WTC11 (cell line): ENCODE measurements at regions not wholly inside any gene's neighbourhood (a gene's known extent, or its start where the extent isn't known, plus 50 kb on each side); places are given as distances from the start of the nearest gene placed in this dataset.

Experiments used
- ATAC-seq: fragments of 200-7000 bp; cut with Tn5 transposase; 2 replicates; pipeline ENCODE4 v1.10.0; 2021; ENCODE audit warnings: mild to moderate bottlenecking, moderate library complexity
- CTCF ChIA-PET: fragments of 300-600 bp; sonication (Branson Sonifier 250); formaldehyde crosslinking; loops from one replicate; lab custom pipeline; 2021; ENCODE audit warnings: antibody characterized with exemption; lab: Charles Lee
- POLR2A ChIA-PET: fragments of 350-600 bp; sonication (Branson Sonifier 250); formaldehyde crosslinking; loops from one replicate; lab custom pipeline; 2021; ENCODE audit warnings: antibody characterized with exemption; lab: Charles Lee
- DNase-seq: peaks from one replicate; pipeline ENCODE4 v3.0.0; 2021; ENCODE audit warnings: low spot score
- H3K27ac Mint-ChIP-seq: 2 replicates; pipeline ENCODE4 v1.8.0; 2021; ENCODE audit warnings: mixed read lengths
- H3K27me3 Mint-ChIP-seq: 2 replicates; pipeline ENCODE4 v1.8.0; 2021; ENCODE audit warnings: low read depth, mild to moderate bottlenecking, moderate library complexity, mixed read lengths
- H3K36me3 Mint-ChIP-seq: 2 replicates; pipeline ENCODE4 v1.8.0; 2021; ENCODE audit warnings: mixed read lengths
- H3K4me1 Mint-ChIP-seq: 2 replicates; pipeline ENCODE4 v1.8.0; 2022; ENCODE audit warnings: mixed read lengths
- H3K4me3 Mint-ChIP-seq: 2 replicates; pipeline ENCODE4 v1.8.0; 2021; ENCODE audit warnings: mild to moderate bottlenecking, moderate library complexity, mixed read lengths
- H3K9me3 Mint-ChIP-seq: 2 replicates; pipeline ENCODE4 v1.8.0; 2021; ENCODE audit warnings: mixed read lengths
- ATF1 ChIP-seq: sonication (generic); formaldehyde crosslinking; IDR thresholded peaks from 2 replicates; pipeline ENCODE4 v1.8.1; 2023; ENCODE audit warnings: mild to moderate bottlenecking, moderate library complexity, missing genetic modification reagents
- CREB1 ChIP-seq: sonication (generic); formaldehyde crosslinking; IDR thresholded peaks from 2 replicates; pipeline ENCODE4 v1.8.0; 2023; ENCODE audit warnings: mild to moderate bottlenecking, missing genetic modification reagents
- E2F5 ChIP-seq: sonication (generic); formaldehyde crosslinking; IDR thresholded peaks from 2 replicates; pipeline ENCODE4 v1.8.1; 2022; ENCODE audit warnings: mild to moderate bottlenecking, moderate library complexity, missing genetic modification reagents
- ESRRA ChIP-seq: sonication (generic); formaldehyde crosslinking; IDR thresholded peaks from 2 replicates; pipeline ENCODE4 v1.8.1; 2022; ENCODE audit warnings: mild to moderate bottlenecking, missing genetic modification reagents, borderline replicate concordance
- FOXK1 ChIP-seq: sonication (generic); formaldehyde crosslinking; IDR thresholded peaks from 2 replicates; pipeline ENCODE4 v1.8.0; 2022; ENCODE audit warnings: mild to moderate bottlenecking, moderate library complexity, missing genetic modification reagents
- FOXP1 ChIP-seq: sonication (generic); formaldehyde crosslinking; IDR thresholded peaks from 2 replicates; pipeline ENCODE4 v1.8.0; 2022; ENCODE audit warnings: missing genetic modification reagents, mild to moderate bottlenecking, moderate library complexity, borderline replicate concordance
- NFATC4 ChIP-seq: fragments of 250-450 bp; sonication (Bioruptor Pico); IDR thresholded peaks from 2 replicates; pipeline ENCODE4 v1.9.0; 2021; ENCODE audit warnings: mild to moderate bottlenecking
- RELA ChIP-seq: sonication (generic); formaldehyde crosslinking; IDR thresholded peaks from 2 replicates; pipeline ENCODE4 v1.8.1; 2022; ENCODE audit warnings: missing genetic modification reagents, mild to moderate bottlenecking, borderline replicate concordance
- SMAD4 ChIP-seq: sonication (generic); formaldehyde crosslinking; IDR thresholded peaks from 2 replicates; pipeline ENCODE4 v1.8.0; 2022; ENCODE audit warnings: mild to moderate bottlenecking, missing genetic modification reagents
- ZMAT4 ChIP-seq: fragments of 250-450 bp; sonication (Bioruptor Pico); IDR thresholded peaks from 2 replicates; pipeline ENCODE4 v1.9.0; 2021; ENCODE audit warnings: mild to moderate bottlenecking
- ZNF138 ChIP-seq: sonication (generic); formaldehyde crosslinking; conservative IDR thresholded peaks from 2 replicates; pipeline ENCODE4 v1.8.1; 2022; ENCODE audit warnings: mild to moderate bottlenecking, moderate library complexity, missing genetic modification reagents
- ZNF219 ChIP-seq: sonication (generic); formaldehyde crosslinking; IDR thresholded peaks from 2 replicates; pipeline ENCODE4 v1.8.0; 2023; ENCODE audit warnings: missing genetic modification reagents, mild to moderate bottlenecking, borderline replicate concordance
- ZSCAN18 ChIP-seq: fragments of 250-450 bp; sonication (Bioruptor Pico); IDR thresholded peaks from 2 replicates; pipeline ENCODE4 v2.1.2; 2022; ENCODE audit warnings: mild to moderate bottlenecking, moderate library complexity
- TF ChIP-seq, protein P1 (sequence below): sonication (generic); formaldehyde crosslinking; conservative IDR thresholded peaks from 2 replicates; pipeline ENCODE4 v1.8.1; 2023; ENCODE audit warnings: mild to moderate bottlenecking, low read depth, missing genetic modification reagents, moderate library complexity
- TF ChIP-seq, protein P2 (sequence below): sonication (generic); formaldehyde crosslinking; IDR thresholded peaks from 2 replicates; pipeline ENCODE4 v1.8.1; 2023; ENCODE audit warnings: mild to moderate bottlenecking, missing genetic modification reagents, moderate library complexity
- TF ChIP-seq, protein P3 (sequence below): fragments of 250-450 bp; sonication (Bioruptor Pico); IDR thresholded peaks from 2 replicates; pipeline ENCODE4 v1.9.0; 2021; ENCODE audit warnings: moderate library complexity, mild to moderate bottlenecking, inconsistent platforms, borderline replicate concordance

GRCh38 chr9:72459308-72459707, 62.1 kb upstream of the TMC1 start:
- no peaks in the 10 kb centered on the region for H3K9me3 Mint-ChIP-seq
- no peaks in the 10 kb centered on the region for H3K36me3 Mint-ChIP-seq
- ChIA-PET POLR2A (no interaction called here), CTCF (no interaction called here)
- no peak for DNase-seq
- no peak overlapping the region for H3K27ac Mint-ChIP-seq
- TF ChIP-seq E2F5 (CRISPR knock-in tag) (no peak), NFATC4 (CRISPR knock-in tag) (no peak), SMAD4 (CRISPR knock-in tag) (no peak), FOXK1 (CRISPR knock-in tag) (no peak), CREB1 (CRISPR knock-in tag) (no peak), ATF1 (CRISPR knock-in tag) (no peak), ESRRA (no peak), ZMAT4 (CRISPR knock-in tag) (no peak), ZNF219 (CRISPR knock-in tag) (no peak), ZSCAN18 (CRISPR knock-in tag) (no peak), RELA (CRISPR knock-in tag) (no peak), ZNF138 (CRISPR knock-in tag) (no peak)
- TF ChIP-seq, protein P1, sequence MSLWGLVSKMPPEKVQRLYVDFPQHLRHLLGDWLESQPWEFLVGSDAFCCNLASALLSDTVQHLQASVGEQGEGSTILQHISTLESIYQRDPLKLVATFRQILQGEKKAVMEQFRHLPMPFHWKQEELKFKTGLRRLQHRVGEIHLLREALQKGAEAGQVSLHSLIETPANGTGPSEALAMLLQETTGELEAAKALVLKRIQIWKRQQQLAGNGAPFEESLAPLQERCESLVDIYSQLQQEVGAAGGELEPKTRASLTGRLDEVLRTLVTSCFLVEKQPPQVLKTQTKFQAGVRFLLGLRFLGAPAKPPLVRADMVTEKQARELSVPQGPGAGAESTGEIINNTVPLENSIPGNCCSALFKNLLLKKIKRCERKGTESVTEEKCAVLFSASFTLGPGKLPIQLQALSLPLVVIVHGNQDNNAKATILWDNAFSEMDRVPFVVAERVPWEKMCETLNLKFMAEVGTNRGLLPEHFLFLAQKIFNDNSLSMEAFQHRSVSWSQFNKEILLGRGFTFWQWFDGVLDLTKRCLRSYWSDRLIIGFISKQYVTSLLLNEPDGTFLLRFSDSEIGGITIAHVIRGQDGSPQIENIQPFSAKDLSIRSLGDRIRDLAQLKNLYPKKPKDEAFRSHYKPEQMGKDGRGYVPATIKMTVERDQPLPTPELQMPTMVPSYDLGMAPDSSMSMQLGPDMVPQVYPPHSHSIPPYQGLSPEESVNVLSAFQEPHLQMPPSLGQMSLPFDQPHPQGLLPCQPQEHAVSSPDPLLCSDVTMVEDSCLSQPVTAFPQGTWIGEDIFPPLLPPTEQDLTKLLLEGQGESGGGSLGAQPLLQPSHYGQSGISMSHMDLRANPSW (CRISPR knock-in tag), result no peak
- peaks cover 26% of the 10 kb centered on the region for H3K4me1 Mint-ChIP-seq
- no peak for ATAC-seq
- no peak overlapping the region for H3K4me3 Mint-ChIP-seq
- H3K27me3 Mint-ChIP-seq, result no peaks in the 10 kb centered on the region

DNA sequence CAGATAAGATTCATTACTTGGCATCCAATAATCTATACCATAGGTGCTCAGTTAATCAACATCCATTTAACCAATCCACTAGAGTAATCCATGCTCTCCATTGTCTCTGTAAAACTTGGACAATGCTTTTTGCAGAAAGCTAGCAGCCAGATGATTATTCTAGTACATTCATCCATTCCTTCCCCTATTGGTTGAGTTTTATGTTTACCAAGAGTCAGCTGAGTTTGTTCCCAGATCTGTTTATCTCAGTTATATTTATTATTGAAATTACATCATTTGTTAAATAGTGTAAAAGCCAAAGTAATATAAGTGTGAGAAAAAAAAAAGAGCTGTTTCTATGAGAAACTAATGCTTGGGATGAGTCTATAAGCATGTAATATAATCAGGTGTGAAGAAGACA, 63.3 kb upstream of the TMC1 start:
- POLR2A ChIA-PET, result no interaction called here
- Mint-ChIP-seq H3K4me3 (no peak overlapping the region), H3K4me1 (peaks cover 29% of the 10 kb centered on the region), H3K27ac (no peak overlapping the region), H3K36me3 (no peaks in the 10 kb centered on the region), H3K9me3 (no peaks in the 10 kb centered on the region), H3K27me3 (no peaks in the 10 kb centered on the region)
- ATAC-seq (no peak), DNase-seq (no peak)
- CTCF ChIA-PET, result no interaction called here
- TF ChIP-seq, protein P2, sequence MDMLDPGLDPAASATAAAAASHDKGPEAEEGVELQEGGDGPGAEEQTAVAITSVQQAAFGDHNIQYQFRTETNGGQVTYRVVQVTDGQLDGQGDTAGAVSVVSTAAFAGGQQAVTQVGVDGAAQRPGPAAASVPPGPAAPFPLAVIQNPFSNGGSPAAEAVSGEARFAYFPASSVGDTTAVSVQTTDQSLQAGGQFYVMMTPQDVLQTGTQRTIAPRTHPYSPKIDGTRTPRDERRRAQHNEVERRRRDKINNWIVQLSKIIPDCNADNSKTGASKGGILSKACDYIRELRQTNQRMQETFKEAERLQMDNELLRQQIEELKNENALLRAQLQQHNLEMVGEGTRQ (CRISPR knock-in tag), result no peak
- TF ChIP-seq, protein P3, sequence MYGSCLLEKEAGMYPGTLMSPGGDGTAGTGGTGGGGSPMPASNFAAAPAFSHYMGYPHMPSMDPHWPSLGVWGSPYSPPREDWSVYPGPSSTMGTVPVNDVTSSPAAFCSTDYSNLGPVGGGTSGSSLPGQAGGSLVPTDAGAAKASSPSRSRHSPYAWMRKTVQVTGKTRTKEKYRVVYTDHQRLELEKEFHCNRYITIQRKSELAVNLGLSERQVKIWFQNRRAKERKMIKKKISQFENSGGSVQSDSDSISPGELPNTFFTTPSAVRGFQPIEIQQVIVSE, result no peak

- Mint-ChIP-seq H3K9me3 (no peaks in the 10 kb centered on the region), H3K27ac (no peak overlapping the region), H3K36me3 (no peaks in the 10 kb centered on the region), H3K4me3 (no peak overlapping the region), H3K4me1 (peaks cover 29% of the 10 kb centered on the region), H3K27me3 (no peaks in the 10 kb centered on the region)
- DNase-seq (no peak), ATAC-seq (no peak)
- TF ChIP-seq FOXP1, result no peak
- TF ChIP-seq ESRRA, result no peak
- POLR2A ChIA-PET, result no interaction called here
- CTCF ChIA-PET, result no interaction called here
These were observed 64.0 kb upstream of the TMC1 start for GRCh38 chr9:72457366-72457765.
